NCI-H2196 treated with DMSO at 0.1 percent for 48 hours (cell line): ENCODE measurements at regions not wholly inside any gene's neighbourhood (a gene's known extent, or its start where the extent isn't known, plus 50 kb on each side); places are given as distances from the start of the nearest gene placed in this dataset.

Experiments used
- DNase-seq: peaks from one replicate; lab custom pipeline; 2025; ENCODE audit not compliant: unreplicated experiment; lab: John Stamatoyannopoulos, UW

- no peak for DNase-seq
Measured at GRCh38 chr12:91422811-91423692, 240.4 kb upstream of the DCN start.

- no peak for DNase-seq
Measured at GRCh38 chr12:91422127-91422526, 239.5 kb upstream of the DCN start.

- no peak for DNase-seq
Measured at GRCh38 chr12:91419809-91420208, 237.2 kb upstream of the DCN start.

GRCh38 chr12:91418221-91419090 is 235.8 kb upstream of the DCN start:
- no peak for DNase-seq

- no peak for DNase-seq
Measured at GRCh38 chr12:91417650-91418049, 235.0 kb upstream of the DCN start.

- no peak for DNase-seq
Measured at GRCh38 chr12:91414636-91415035, 232.0 kb upstream of the DCN start.

GRCh38 chr12:91413581-91414546 is 231.2 kb upstream of the DCN start:
- DNase-seq, result no peak

- DNase-seq, result no peak
Measured at GRCh38 chr12:91406920-91407341, 224.3 kb upstream of the DCN start.

- DNase-seq, result no peak
Measured at GRCh38 chr12:91404441-91404840, 221.8 kb upstream of the DCN start.

GRCh38 chr12:91401190-91401589 is 218.6 kb upstream of the DCN start:
- no peak for DNase-seq

GRCh38 chr12:91400271-91400670 is 217.7 kb upstream of the DCN start:
- no peak for DNase-seq

GRCh38 chr12:91397866-91398532 is 215.4 kb upstream of the DCN start:
- no peak for DNase-seq

- no peak for DNase-seq
Measured at GRCh38 chr12:91396293-91396692, 213.7 kb upstream of the DCN start.

- DNase-seq, result no peak
Measured at GRCh38 chr12:91395628-91396135, 213.1 kb upstream of the DCN start.

- no peak for DNase-seq
Measured at GRCh38 chr12:91394903-91395302, 212.3 kb upstream of the DCN start.

GRCh38 chr12:91388573-91388972 is 206.0 kb upstream of the DCN start:
- no peak for DNase-seq

- DNase-seq, result no peak
Measured at GRCh38 chr12:91387461-91388134, 205.0 kb upstream of the DCN start.

GRCh38 chr12:91384806-91385205 is 202.2 kb upstream of the DCN start:
- DNase-seq, result no peak

GRCh38 chr12:91384366-91384765 is 201.7 kb upstream of the DCN start:
- peak; percentile 24 for DNase-seq

- DNase-seq, result no peak
Measured at GRCh38 chr12:91383099-91383498, 200.5 kb upstream of the DCN start.
